Activated T-cell treated with anti-CD3 and anti-CD28 coated beads, Interleukin-2, amount 50 U/mL, for 72 hours (primary cell): ENCODE measurements at regions not wholly inside any gene's neighbourhood (a gene's known extent, or its start where the extent isn't known, plus 50 kb on each side); places are given as distances from the start of the nearest gene placed in this dataset.

Source experiments
- ATAC-seq, 2 donors: fragments of 150-1000 bp; cut with Tn5 transposase; replicated peaks in 1 of 2; 2 replicates each; pipeline ENCODE4 v1.10.0; 2021; ENCODE audit warnings: moderate library complexity in 2 of 2, mild to moderate bottlenecking in 1 of 2
- DNase-seq, 2 donors: peaks; one replicate each; pipeline ENCODE4 v3.0.0; 2021 to 2022; ENCODE audit warnings: mixed read lengths in 1 of 2
- H3K27ac Mint-ChIP-seq: one replicate; pipeline ENCODE4 v1.8.0; 2022; ENCODE audit warnings: mild to moderate bottlenecking, moderate library complexity, mixed read lengths
- H3K27me3 Mint-ChIP-seq: one replicate; pipeline ENCODE4 v1.8.0; 2022; ENCODE audit warnings: low read depth, mixed read lengths
- H3K36me3 Mint-ChIP-seq, 2 donors: one replicate each; pipeline ENCODE4 v1.8.0; 2022; ENCODE audit warnings: mixed read lengths in 2 of 2, mild to moderate bottlenecking in 1 of 2; ENCODE audit not compliant: insufficient read depth in 2 of 2
- H3K4me1 Mint-ChIP-seq: one replicate; pipeline ENCODE4 v1.8.0; 2022; ENCODE audit warnings: low read depth, mixed read lengths
- H3K4me3 Mint-ChIP-seq, 2 donors: one replicate each; pipeline ENCODE4 v1.8.0; 2022; ENCODE audit warnings: mild to moderate bottlenecking in 2 of 2, mixed read lengths in 2 of 2, moderate library complexity in 2 of 2
- H3K9me3 Mint-ChIP-seq, 2 donors: one replicate each; pipeline ENCODE4 v1.8.0; 2022; ENCODE audit warnings: mixed read lengths in 2 of 2

DNA sequence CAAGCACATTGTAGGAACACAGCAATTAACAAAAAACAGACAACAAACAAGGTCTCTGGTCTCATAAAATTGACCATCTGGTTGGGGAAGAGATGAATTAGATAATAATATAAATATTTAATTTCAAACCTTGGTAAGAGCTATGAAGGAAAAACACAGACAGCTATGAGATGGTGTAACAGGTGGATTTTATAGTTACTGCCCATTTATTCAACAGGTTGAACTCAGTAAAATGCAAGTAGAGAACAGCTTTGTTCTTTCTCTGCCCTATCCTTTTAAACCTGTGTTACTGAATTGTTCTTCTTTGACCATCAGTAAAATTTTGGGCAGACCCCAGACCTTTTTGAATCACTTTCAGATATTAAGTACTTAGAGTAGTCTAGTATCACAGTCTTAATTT lies 77.6 kb upstream of the FAM216B start:
- DNase-seq (no peak), ATAC-seq (no peak)
- Mint-ChIP-seq H3K27ac (no peak overlapping the region), H3K9me3 (peaks cover 0 to 1% of the 10 kb centered on the region in 2 donors), H3K4me3 (no peak overlapping the region), H3K27me3 (peaks cover 34% of the 10 kb centered on the region), H3K36me3 (no peaks in the 10 kb centered on the region), H3K4me1 (no peaks in the 10 kb centered on the region)

DNA sequence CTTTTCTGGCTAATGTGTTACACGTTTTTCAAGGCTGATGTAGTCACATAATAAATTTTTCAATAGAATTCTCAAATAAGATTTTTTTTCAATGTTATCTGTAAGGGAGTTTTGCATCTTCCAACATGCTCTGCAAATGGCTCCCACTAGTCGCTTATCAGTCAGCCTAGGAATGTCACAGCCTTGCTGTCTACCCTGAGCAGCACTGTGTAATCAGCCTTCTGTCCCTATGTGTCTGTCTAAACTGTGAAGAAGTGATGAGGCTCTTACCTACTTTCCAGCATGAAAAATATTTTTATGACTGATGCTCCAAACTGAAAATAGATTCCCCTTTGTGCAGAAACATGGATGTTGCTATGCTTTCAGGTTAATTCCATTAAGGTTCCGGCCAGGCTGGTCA lies 75.1 kb upstream of the FAM216B start:
- Mint-ChIP-seq H3K27ac (no peak overlapping the region), H3K36me3 (no peaks in the 10 kb centered on the region), H3K27me3 (peaks cover 29% of the 10 kb centered on the region), H3K4me3 (no peak overlapping the region), H3K4me1 (no peaks in the 10 kb centered on the region), H3K9me3 (peaks cover 0 to 1% of the 10 kb centered on the region in 2 donors)
- DNase-seq (no peak), ATAC-seq (no peak)

DNA sequence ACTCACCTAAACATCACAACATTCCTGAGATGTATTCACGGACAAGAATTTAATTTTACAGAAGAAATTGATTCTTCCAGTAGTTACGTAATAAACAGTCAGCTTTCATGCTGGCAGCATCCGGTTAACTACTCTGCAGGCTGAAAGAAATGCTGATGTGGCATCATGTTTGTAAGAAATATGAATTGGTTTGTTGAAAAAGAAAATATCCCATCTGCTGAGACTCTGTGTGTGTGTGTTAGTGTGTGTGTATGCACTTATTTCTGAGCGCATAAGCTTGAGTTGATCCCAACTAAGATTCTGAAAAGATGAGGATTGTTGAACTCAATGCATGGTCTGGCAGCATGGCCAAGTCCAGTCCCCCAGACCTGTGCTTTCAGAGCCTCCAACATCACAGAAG lies 74.3 kb upstream of the FAM216B start:
- peaks cover 29% of the 10 kb centered on the region for H3K27me3 Mint-ChIP-seq
- H3K27ac Mint-ChIP-seq, result no peak overlapping the region
- H3K9me3 Mint-ChIP-seq, result peaks cover 0 to 1% of the 10 kb centered on the region in 2 donors
- no peaks in the 10 kb centered on the region for H3K4me1 Mint-ChIP-seq
- ATAC-seq, result no peak
- no peaks in the 10 kb centered on the region for H3K36me3 Mint-ChIP-seq
- DNase-seq, result no peak
- H3K4me3 Mint-ChIP-seq, result no peak overlapping the region

DNA sequence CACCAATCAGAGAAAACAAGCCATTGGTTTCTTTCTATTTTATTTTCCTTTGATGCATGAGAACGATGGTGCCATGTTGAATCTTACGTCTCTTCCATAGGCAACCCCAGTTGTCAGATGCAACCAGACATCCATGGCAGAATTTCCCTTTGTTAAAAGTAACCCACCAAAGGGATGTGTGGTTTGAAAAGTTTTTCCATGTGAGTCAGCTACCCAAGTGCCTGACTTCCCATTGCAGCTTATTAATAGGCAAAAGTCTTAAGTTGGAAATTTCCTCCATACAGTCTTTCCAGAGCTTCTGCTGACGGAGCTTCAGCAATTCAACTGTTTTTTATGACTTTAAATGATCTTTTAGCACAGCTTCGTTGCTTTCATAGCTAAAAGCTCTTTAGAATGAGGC lies 73.8 kb upstream of the FAM216B start:
- no peak for DNase-seq
- H3K9me3 Mint-ChIP-seq, result peaks cover 0 to 1% of the 10 kb centered on the region in 2 donors
- ATAC-seq, result no peak

DNA sequence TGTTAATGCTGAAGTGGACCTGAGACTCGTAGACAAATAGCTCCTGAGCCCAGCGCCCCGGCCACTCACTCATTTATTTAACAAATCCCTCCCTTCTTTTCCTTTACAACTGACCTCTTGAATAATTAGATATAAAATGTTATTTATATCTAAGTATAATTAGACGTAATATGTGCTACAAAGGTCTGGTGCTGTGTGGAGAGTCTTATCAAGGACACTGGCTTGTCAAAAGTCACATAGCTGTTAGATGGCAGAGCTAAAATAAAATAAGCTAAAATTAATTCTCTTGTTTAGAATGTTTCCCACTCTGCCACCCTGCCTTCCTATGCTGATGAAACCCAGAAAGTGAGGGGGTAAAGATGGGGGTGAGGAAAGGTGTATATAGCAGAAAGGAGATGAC lies 73.0 kb upstream of the FAM216B start:
- DNase-seq, result no peak

More for the DNA sequence above, 73.8 kb upstream of the FAM216B start:
- Mint-ChIP-seq H3K27me3 (peaks cover 26% of the 10 kb centered on the region), H3K4me1 (no peaks in the 10 kb centered on the region), H3K4me3 (no peak overlapping the region), H3K36me3 (no peaks in the 10 kb centered on the region), H3K27ac (no peak overlapping the region)

DNA sequence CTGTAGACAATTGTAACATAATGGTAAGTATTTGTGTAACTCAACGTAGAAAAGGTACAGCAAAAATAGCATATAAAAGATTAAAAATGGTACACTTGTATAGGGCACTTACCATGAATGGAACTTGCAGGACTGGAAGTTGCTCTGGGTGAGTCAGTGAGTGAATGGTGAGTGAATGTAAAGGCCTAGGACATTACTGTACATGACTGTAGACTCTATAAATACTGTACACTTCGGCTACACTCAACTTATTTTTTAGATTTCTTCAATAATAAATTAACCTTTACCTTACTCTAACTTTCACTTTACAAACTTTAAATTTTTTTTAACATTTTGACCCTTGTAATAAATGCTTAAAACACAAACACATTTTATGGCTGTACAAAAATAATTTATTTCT lies 72.1 kb upstream of the FAM216B start:
- Mint-ChIP-seq H3K27ac (no peak overlapping the region), H3K4me3 (no peak overlapping the region), H3K27me3 (peaks cover 25% of the 10 kb centered on the region), H3K9me3 (peaks cover 2 to 3% of the 10 kb centered on the region in 2 donors), H3K36me3 (no peaks in the 10 kb centered on the region), H3K4me1 (no peaks in the 10 kb centered on the region)
- DNase-seq, result no peak
- ATAC-seq, result no peak

More for the DNA sequence above, 73.0 kb upstream of the FAM216B start:
- no peak for ATAC-seq
- no peaks in the 10 kb centered on the region for H3K4me1 Mint-ChIP-seq
- no peak overlapping the region for H3K4me3 Mint-ChIP-seq
- no peaks in the 10 kb centered on the region for H3K36me3 Mint-ChIP-seq
- H3K27ac Mint-ChIP-seq, result no peak overlapping the region
- peaks cover 2 to 3% of the 10 kb centered on the region in 2 donors for H3K9me3 Mint-ChIP-seq
- peaks cover 29% of the 10 kb centered on the region for H3K27me3 Mint-ChIP-seq

DNA sequence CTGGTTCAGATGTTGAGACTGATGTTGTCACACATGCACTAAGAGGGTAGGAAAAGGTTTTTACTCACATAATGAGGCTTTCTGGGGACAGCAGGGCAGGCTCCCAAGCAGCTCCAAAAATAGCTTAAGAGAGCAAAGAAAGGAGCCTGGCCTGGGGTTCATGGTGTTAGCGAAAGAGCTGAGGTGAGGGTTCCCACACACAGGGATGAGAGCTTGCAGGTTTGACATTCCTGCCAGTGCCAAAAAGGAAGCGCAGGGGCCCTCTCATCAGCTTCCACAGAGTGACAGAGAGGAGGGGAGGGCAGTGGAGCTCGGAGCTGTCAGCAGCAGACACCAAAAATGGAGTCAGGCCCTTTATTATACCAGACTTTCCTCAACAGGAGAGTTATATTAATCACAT lies 65.5 kb upstream of the FAM216B start:
- no peak for ATAC-seq
- peaks cover 17% of the 10 kb centered on the region for H3K27me3 Mint-ChIP-seq
- H3K27ac Mint-ChIP-seq, result no peak overlapping the region
- H3K9me3 Mint-ChIP-seq, result peaks cover 2% of the 10 kb centered on the region in 2 donors
- no peaks in the 10 kb centered on the region for H3K36me3 Mint-ChIP-seq
- H3K4me1 Mint-ChIP-seq, result no peaks in the 10 kb centered on the region
- no peak for DNase-seq
- no peak overlapping the region for H3K4me3 Mint-ChIP-seq

DNA sequence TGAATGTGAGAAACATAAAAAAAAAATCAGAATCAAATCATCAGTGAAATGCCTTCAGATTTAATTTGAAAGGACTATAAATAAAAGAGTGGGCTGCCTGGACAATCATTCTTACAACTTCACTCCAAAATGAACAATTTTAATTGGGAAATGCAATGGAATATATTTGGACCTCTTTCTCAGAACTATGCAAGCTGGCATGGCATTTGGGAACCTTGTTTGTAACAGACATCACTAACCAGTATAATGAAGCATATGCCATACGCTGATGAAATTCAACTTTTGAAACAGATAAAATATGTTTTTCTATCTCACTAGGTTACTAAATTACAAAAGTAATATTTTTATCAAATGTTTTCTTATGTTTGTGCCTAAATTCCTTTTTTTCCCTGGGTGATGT lies 64.2 kb upstream of the FAM216B start:
- ATAC-seq (no peak), DNase-seq (no peak)
- no peaks in the 10 kb centered on the region for H3K4me1 Mint-ChIP-seq
- no peak overlapping the region for H3K27ac Mint-ChIP-seq
- peaks cover 19% of the 10 kb centered on the region for H3K27me3 Mint-ChIP-seq
- H3K36me3 Mint-ChIP-seq, result no peaks in the 10 kb centered on the region
- H3K9me3 Mint-ChIP-seq, result peaks cover 2% of the 10 kb centered on the region in 2 donors
- H3K4me3 Mint-ChIP-seq, result no peak overlapping the region

DNA sequence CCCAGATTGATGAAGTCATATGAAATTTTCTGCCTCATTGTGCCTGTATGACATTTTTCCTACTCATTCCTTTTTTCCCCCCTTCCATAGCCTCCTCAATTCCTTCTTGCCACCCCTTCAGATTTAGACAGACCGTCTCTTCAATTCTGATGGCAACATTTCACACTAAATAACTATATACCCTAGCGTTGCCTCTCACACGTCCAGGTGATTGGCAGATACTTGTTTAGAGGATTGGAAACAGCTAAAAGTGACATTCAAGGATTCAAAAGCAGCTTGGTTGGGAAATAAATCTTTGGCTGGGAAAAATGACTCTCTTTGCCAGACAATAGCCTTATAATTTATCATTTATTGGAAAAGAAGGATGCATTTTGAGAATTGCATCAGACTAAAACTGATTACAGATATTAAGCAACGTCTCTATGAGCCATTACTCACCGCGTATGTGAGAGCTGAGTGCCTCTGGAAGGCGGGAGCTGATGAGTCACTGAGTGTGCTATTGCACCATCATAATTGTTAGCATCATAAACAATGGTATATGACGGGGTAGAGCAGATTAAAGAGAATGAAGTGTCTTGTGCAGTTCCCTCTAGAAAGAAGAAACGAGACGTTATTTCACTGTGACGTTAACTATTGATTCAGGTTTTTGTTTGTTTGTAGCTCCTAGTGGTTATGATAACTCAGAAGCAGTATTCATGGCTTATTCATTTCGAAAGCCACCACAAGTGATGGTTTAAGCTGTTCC lies 61.1 kb upstream of the FAM216B start:
- peak; percentile 30 to 34 for DNase-seq
- Mint-ChIP-seq H3K36me3 (no peaks in the 10 kb centered on the region), H3K4me1 (no peaks in the 10 kb centered on the region), H3K27me3 (peaks cover 19% of the 10 kb centered on the region), H3K27ac (peak overlapping the region; percentile 75), H3K9me3 (no peaks in the 10 kb centered on the region), H3K4me3 (peak overlapping the region in 1 of 2 donors; percentile 81)
- ATAC-seq, result peak; percentile 91 to 99

DNA sequence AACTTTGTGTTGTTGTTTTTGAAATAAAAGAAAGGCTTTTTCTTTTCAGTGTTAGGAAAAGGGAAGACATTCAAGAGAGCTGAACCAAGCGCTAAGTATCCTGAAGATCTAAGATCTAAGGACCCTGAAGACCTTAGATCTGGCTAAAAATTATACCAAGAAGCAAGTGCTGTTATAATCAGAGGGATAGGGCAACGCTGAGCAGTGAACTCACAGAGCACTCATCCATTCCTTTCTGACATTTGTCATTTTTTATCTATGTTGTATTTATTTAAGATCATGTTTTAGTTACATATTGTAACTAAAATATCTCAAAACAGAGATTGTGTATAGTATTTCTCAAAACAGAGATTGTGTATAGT lies 60.5 kb upstream of the FAM216B start:
- Mint-ChIP-seq H3K9me3 (no peaks in the 10 kb centered on the region), H3K36me3 (no peaks in the 10 kb centered on the region), H3K4me1 (no peaks in the 10 kb centered on the region), H3K4me3 (peak overlapping the region in 1 of 2 donors; percentile 81), H3K27ac (peak overlapping the region; percentile 75), H3K27me3 (peaks cover 22% of the 10 kb centered on the region)
- ATAC-seq (peak in 1 of 2 donors; percentile 18), DNase-seq (no peak)

DNA sequence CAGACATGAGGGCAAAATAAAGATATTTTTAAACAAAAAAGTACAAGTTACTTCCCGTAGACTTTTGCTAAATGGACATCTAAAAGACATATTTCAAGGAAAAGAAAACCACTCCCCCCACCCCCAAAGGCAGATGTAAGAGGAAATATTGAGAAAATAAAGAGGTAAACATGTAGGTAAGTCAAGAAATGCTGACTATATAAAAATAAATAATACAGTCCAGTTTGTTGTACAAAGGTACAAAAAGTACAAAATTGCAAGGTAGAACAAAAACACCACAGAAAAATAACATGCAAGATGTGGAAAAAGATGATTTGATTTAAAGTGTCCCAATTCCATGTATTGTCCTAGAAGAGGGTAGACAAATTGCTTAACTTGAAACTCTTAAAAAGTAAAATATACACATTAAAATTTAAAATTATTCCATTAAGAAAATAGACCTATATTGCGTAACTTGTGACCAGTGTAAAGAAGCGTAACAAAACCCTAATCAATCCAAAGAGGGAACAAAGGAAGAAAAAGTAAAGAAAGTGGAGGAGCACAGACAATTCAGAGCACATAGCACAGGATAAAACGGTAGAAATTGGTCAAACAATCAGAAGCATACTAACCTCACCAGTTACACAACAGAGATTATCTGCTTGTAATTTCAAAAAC lies 58.4 kb upstream of the FAM216B start:
- H3K36me3 Mint-ChIP-seq, result peaks cover 3% of the 10 kb centered on the region in 2 donors
- DNase-seq (no peak), ATAC-seq (no peak)
- H3K27me3 Mint-ChIP-seq, result peaks cover 31% of the 10 kb centered on the region
- peaks cover 3% of the 10 kb centered on the region in 2 donors for H3K9me3 Mint-ChIP-seq
- peak overlapping the region; percentile 26 for H3K27ac Mint-ChIP-seq
- H3K4me1 Mint-ChIP-seq, result no peaks in the 10 kb centered on the region
- no peak overlapping the region for H3K4me3 Mint-ChIP-seq

DNA sequence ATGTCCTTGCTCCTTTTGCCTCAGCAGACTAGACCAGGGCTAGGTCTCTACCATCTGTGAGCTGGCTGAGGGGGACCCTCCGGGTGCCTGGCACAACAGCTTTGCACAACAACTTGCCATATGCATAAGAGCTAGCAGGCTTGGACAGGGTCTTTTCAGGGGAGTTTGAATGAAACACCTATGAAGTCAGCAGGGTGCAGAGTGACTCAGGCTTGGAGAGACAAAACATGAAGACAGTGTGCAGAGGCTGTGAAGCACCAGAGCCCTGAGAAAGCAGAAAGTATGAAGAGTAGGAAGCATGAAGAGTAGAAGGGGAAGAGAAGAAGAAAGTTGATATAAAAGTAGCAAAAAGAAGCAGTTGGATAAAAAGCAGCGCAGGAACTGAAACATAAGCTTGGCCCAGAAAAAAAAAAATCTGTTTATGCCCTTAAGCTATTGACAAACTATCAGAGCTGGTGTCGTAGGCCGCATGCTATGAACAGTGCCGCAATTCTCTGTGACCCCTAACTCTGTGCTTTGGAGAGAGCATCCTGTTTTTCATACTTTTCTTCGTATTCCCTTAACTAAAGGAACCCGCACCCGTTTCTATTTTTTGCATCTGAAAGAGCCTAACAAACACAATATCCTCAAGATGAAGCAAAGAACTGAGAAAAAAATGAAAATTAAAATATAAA lies 52.7 kb upstream of the FAM216B start:
- Mint-ChIP-seq H3K27ac (no peak overlapping the region), H3K4me1 (no peaks in the 10 kb centered on the region), H3K27me3 (peaks cover 28% of the 10 kb centered on the region), H3K9me3 (peaks cover 3 to 5% of the 10 kb centered on the region in 2 donors), H3K4me3 (no peak overlapping the region), H3K36me3 (peaks cover 3% of the 10 kb centered on the region in 2 donors)
- ATAC-seq (no peak), DNase-seq (no peak)

DNA sequence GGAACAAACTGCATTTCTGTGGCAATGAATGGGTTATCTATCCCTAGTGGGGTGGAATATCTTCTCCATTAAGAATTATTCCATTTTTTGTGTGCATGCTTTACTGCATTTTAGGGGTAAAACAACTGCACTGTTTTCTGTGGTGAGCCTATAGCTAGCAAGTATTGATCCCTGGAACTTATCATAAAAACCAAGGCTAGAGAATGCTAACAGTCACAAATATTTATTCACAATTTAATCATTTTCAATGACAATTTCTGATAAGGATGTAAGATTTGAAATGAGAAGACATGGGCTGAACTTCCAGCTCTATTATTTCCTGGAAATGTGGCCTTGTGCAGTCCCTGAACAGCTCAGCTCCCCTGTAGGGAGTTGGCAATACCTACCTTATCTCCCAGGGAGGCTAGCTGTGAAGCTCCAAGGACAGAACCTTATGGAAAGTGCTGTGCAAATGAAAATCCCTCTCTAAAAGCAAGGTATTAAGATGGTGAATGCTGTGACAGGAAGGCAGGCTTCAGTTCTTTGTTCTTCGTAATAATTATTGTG lies 51.5 kb upstream of the FAM216B start:
- Mint-ChIP-seq H3K4me1 (no peaks in the 10 kb centered on the region), H3K4me3 (no peak overlapping the region), H3K9me3 (peaks cover 3 to 5% of the 10 kb centered on the region in 2 donors), H3K36me3 (peaks cover 3% of the 10 kb centered on the region in 2 donors), H3K27me3 (peaks cover 28% of the 10 kb centered on the region), H3K27ac (no peak overlapping the region)
- DNase-seq, result no peak
- ATAC-seq, result no peak
